HG02852 (cell line): ENCODE measurements at regions not wholly inside any gene's neighbourhood (a gene's known extent, or its start where the extent isn't known, plus 50 kb on each side); places are given as distances from the start of the nearest gene placed in this dataset.

Source experiments
- ATAC-seq: cut with Tn5 transposase; IDR thresholded peaks from one replicate; pipeline ENCODE4 v1.9.1; 2021; ENCODE audit warnings: mild to moderate bottlenecking, moderate library complexity; ENCODE audit not compliant: unreplicated experiment

GRCh38 chr17:12522336-12522735, 143.4 kb upstream of the MYOCD start:
- ATAC-seq = no peak

- no peak for ATAC-seq
These were observed 142.9 kb upstream of the MYOCD start for GRCh38 chr17:12522743-12523183.

GRCh38 chr17:12523244-12523643, 142.4 kb upstream of the MYOCD start:
- no peak for ATAC-seq

- ATAC-seq = no peak
These were observed 137.7 kb upstream of the MYOCD start for GRCh38 chr17:12528036-12528435.

- ATAC-seq = no peak
These were observed 135.5 kb upstream of the MYOCD start for GRCh38 chr17:12530161-12530560.

GRCh38 chr17:12536021-12536420, 129.7 kb upstream of the MYOCD start:
- no peak for ATAC-seq

GRCh38 chr17:12536472-12536871, 129.2 kb upstream of the MYOCD start:
- no peak for ATAC-seq

GRCh38 chr17:12537436-12537835, 128.3 kb upstream of the MYOCD start:
- no peak for ATAC-seq

GRCh38 chr17:12538003-12538402, 127.7 kb upstream of the MYOCD start:
- ATAC-seq = no peak

- no peak for ATAC-seq
These were observed 119.7 kb upstream of the MYOCD start for GRCh38 chr17:12545877-12546513.

- no peak for ATAC-seq
These were observed 118.7 kb upstream of the MYOCD start for GRCh38 chr17:12546983-12547382.

GRCh38 chr17:12547831-12548230, 117.9 kb upstream of the MYOCD start:
- ATAC-seq = no peak

- ATAC-seq = no peak
These were observed 117.1 kb upstream of the MYOCD start for GRCh38 chr17:12548558-12548957.

- ATAC-seq = no peak
These were observed 116.1 kb upstream of the MYOCD start for GRCh38 chr17:12549499-12550041.

- ATAC-seq = no peak
These were observed 112.1 kb upstream of the MYOCD start for GRCh38 chr17:12553625-12554024.

GRCh38 chr17:12554251-12554650, 111.4 kb upstream of the MYOCD start:
- no peak for ATAC-seq

GRCh38 chr17:12566291-12566690, 99.4 kb upstream of the MYOCD start:
- ATAC-seq = no peak

GRCh38 chr17:12567077-12568053, 98.3 kb upstream of the MYOCD start:
- ATAC-seq = no peak

- ATAC-seq = no peak
These were observed 97.1 kb upstream of the MYOCD start for GRCh38 chr17:12568358-12569251.

GRCh38 chr17:12571606-12572005, 94.1 kb upstream of the MYOCD start:
- no peak for ATAC-seq

GRCh38 chr17:12574525-12574924, 91.2 kb upstream of the MYOCD start:
- ATAC-seq = no peak
